Activated T-helper 1 cell treated with anti-CD3 and anti-CD28 coated beads, Interleukin-12 subunit alpha, Interleukin-12 subunit beta, Interleukin-2, Interleukin-4 antibody, amounts not matched to agents 30 ng/mL and 10 ng/mL and 1 ng/mL, durations not matched to agents 14 hours and 24 hours and 36 hours (primary cell): ENCODE measurements at regions not wholly inside any gene's neighbourhood (a gene's known extent, or its start where the extent isn't known, plus 50 kb on each side); places are given as distances from the start of the nearest gene placed in this dataset.

Experiments used
- DNase-seq: peaks from one replicate; pipeline ENCODE4 v3.0.0; 2021; ENCODE audit warnings: low spot score
- H3K27ac Mint-ChIP-seq: one replicate; pipeline ENCODE4 v1.8.0; 2021; ENCODE audit warnings: mild to moderate bottlenecking, mixed read lengths
- H3K27me3 Mint-ChIP-seq: one replicate; pipeline ENCODE4 v1.8.0; 2022; ENCODE audit warnings: mild to moderate bottlenecking, moderate library complexity, mixed read lengths; ENCODE audit not compliant: insufficient read depth
- H3K36me3 Mint-ChIP-seq: one replicate; pipeline ENCODE4 v1.8.0; 2021; ENCODE audit warnings: low read depth, mixed read lengths
- H3K4me1 Mint-ChIP-seq: one replicate; pipeline ENCODE4 v1.8.0; 2021; ENCODE audit warnings: low read depth, mixed read lengths
- H3K4me3 Mint-ChIP-seq: one replicate; pipeline ENCODE4 v1.8.0; 2021; ENCODE audit warnings: mild to moderate bottlenecking, moderate library complexity, mixed read lengths
- H3K9me3 Mint-ChIP-seq: one replicate; pipeline ENCODE4 v1.8.0; 2021; ENCODE audit warnings: mixed read lengths
- intact Hi-C: fragments of 100-400 bp; cut with micrococcal nuclease; formaldehyde crosslinking; loops from one replicate; pipeline ENCODE4 v1.15.1; 2024

DNA sequence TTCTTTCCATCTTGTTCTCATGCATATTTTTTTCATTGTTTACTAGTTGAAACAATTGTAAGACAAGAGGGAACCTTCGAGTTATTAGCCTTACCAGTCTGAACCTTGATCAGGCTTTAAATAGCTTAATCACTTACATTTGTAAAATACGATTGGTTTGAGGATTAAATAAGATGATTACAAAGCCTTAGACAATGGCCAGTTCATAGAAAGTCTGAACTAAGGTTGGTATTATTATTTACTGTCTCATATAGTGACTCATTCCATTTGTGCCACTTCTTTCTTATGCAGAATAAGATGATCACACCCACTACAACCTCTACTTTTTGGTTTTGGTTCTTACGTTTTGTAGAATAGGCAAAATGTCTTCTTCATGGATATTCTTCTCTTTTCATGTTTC is 94.1 kb downstream of the RPE65 start:
- no peaks in the 10 kb centered on the region for H3K9me3 Mint-ChIP-seq
- no peaks in the 10 kb centered on the region for H3K4me1 Mint-ChIP-seq
- no peak overlapping the region for H3K4me3 Mint-ChIP-seq

DNA sequence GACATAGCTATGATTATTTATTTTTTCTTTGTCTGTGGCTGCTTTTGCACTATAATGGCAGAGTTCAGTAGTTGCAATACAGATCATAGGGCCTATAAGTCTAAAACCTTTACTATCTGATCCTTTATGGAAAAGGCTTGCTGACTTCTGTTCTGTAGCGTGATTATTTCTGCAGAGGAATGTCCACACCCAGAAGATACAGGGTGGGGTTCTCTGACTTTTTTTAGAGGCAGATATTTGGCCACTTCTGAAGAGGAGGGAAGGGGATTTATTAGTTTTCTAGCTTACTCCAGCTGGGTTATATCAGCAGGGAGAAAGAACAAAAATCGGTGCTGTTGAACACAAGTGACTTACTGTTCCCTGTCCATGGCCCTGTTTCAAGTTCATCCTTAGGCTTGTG is 97.6 kb downstream of the RPE65 start:
- Mint-ChIP-seq H3K36me3 (no peaks in the 10 kb centered on the region), H3K27me3 (peaks cover 4% of the 10 kb centered on the region), H3K27ac (no peak overlapping the region), H3K9me3 (no peaks in the 10 kb centered on the region), H3K4me1 (no peaks in the 10 kb centered on the region), H3K4me3 (no peak overlapping the region)
- intact Hi-C loops, result no loop called here
- DNase-seq, result no peak

More for the DNA sequence above, 94.1 kb downstream of the RPE65 start:
- DNase-seq, result no peak
- no peaks in the 10 kb centered on the region for H3K36me3 Mint-ChIP-seq
- no peak overlapping the region for H3K27ac Mint-ChIP-seq
- H3K27me3 Mint-ChIP-seq, result peaks cover 4% of the 10 kb centered on the region
- intact Hi-C loops, result no loop called here

DNA sequence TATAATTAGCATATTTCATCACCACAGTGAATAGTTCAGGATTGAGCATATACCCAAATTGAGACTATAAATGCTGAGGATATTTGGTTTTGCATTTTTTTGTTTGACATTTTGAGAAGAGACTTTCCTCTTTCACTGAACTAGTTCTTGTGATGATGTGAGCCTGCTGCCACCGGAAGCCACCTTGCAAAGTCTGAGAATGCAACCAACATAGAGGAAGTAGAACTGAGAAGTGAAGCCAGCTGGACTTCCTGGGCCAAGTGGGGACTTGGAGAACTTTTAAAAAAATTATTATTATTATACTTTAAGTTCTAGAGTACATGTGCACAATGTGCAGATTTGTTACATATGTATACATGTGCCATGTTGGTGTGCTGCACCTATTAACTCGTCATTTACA is 102.3 kb downstream of the RPE65 start:
- Mint-ChIP-seq H3K9me3 (no peaks in the 10 kb centered on the region), H3K27ac (no peak overlapping the region), H3K36me3 (no peaks in the 10 kb centered on the region), H3K27me3 (no peaks in the 10 kb centered on the region), H3K4me1 (no peaks in the 10 kb centered on the region), H3K4me3 (no peak overlapping the region)
- intact Hi-C loops, result loop anchor here (10.0 kb wide), 2 partner anchors 493 to 583 kb away; no protein-coding TSS in a partner anchor
- DNase-seq, result no peak

DNA sequence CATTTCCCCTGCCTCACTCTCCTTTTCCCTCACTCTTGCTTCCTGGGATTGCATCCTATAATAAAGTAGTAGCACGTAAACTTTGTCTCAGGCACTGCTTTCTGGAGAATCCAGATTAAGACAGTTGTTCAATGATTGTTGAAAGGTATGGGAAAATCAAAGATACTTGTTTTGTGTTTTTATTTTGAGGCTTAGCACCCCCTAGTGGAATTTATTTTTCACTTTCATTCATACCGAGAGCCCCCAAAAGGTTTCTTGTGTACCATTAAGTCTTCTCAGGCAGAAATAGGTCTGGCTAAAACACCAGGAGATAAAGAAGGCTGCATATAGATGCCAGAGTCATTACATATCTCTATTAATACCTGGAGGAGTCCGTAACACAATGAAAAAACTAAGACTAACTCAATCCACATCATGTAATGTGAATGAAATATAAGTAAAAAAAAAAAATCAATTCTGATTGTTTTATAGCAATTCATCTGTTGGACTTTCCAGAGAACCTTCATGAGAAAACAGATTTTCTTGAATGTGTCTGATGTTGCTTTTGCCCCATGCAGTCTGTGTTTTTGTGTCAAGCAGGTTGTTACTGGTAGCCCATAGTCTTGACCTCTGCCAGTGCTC is 103.5 kb downstream of the RPE65 start:
- no peak for DNase-seq
- Mint-ChIP-seq H3K4me1 (no peaks in the 10 kb centered on the region), H3K27ac (no peak overlapping the region), H3K4me3 (no peak overlapping the region), H3K27me3 (no peaks in the 10 kb centered on the region), H3K9me3 (no peaks in the 10 kb centered on the region), H3K36me3 (no peaks in the 10 kb centered on the region)
- intact Hi-C loops, result loop anchor here (1.0 to 10.0 kb wide), 4 partner anchors 226 to 581 kb away; no protein-coding TSS in a partner anchor

DNA sequence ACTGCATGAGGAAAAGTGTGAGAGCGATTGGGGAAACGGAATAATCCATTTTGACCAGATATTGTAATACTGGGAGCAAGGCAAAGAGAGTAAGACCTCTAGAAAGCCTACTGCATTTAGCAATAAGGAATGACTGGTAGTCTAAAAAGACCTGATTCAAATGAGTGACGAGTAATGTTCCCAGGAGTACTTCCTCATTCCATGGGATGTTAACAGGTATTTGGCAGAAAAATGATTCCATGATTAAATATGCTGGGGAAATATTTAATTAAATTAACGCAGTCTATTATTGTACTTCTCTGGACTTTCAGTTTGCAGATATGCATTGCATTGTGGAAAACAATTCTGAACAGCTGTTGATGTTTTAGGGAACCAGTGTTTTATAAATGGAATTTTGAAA is 105.5 kb downstream of the RPE65 start:
- DNase-seq, result no peak
- Mint-ChIP-seq H3K27me3 (no peaks in the 10 kb centered on the region), H3K9me3 (no peaks in the 10 kb centered on the region), H3K4me3 (no peak overlapping the region), H3K4me1 (no peaks in the 10 kb centered on the region), H3K27ac (no peak overlapping the region), H3K36me3 (no peaks in the 10 kb centered on the region)
- intact Hi-C loops, result loop anchor here (10.0 kb wide), 2 partner anchors 489 to 579 kb away; no protein-coding TSS in a partner anchor

DNA sequence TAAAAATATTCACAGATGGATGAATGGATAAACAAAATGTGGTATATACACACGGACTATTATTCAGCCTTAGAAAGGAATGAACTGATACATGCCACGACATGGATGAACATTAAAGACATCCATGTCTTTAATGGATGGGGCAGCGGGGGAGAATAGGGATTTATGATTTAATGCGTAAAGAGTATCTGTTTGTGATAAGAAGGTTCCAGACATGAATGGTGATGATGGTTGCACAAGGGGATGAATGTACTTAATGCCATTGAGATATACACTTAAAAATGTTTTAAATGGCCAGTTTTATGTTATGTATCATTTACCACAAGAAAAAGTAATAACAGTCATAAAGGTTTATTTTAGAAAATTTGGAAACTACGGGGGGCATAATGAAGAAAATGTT is 108.6 kb upstream of the WLS start:
- no peaks in the 10 kb centered on the region for H3K4me1 Mint-ChIP-seq
- no peak overlapping the region for H3K4me3 Mint-ChIP-seq
- peaks cover 4% of the 10 kb centered on the region for H3K27me3 Mint-ChIP-seq
- H3K9me3 Mint-ChIP-seq, result no peaks in the 10 kb centered on the region
- DNase-seq, result no peak
- H3K36me3 Mint-ChIP-seq, result no peaks in the 10 kb centered on the region
- intact Hi-C loops, result loop anchor here (10.0 kb wide), 2 partner anchors 486 to 576 kb away; no protein-coding TSS in a partner anchor
- no peak overlapping the region for H3K27ac Mint-ChIP-seq

DNA sequence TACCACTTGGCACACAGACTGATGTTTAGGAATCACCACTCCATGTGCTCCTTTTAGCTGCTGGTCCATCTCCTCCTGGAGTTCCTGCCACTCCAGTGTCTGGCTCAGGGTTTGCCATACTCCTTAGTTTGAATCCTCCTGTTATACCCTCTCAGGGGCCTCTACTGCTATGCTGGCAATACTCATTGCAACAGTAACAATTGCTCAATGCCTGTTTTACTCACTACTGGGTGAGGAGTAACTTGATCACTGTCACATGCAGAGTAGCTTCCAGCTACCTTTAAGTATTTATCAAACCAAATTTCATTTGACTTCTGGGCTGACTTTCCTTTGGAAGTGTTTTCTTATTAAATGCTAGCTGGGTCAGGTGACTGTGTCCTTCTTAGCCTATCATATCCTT is 107.2 kb upstream of the WLS start:
- Mint-ChIP-seq H3K4me1 (no peaks in the 10 kb centered on the region), H3K27me3 (peaks cover 4% of the 10 kb centered on the region), H3K27ac (no peak overlapping the region), H3K9me3 (no peaks in the 10 kb centered on the region), H3K36me3 (no peaks in the 10 kb centered on the region), H3K4me3 (no peak overlapping the region)
- DNase-seq, result no peak
- intact Hi-C loops, result no loop called here

DNA sequence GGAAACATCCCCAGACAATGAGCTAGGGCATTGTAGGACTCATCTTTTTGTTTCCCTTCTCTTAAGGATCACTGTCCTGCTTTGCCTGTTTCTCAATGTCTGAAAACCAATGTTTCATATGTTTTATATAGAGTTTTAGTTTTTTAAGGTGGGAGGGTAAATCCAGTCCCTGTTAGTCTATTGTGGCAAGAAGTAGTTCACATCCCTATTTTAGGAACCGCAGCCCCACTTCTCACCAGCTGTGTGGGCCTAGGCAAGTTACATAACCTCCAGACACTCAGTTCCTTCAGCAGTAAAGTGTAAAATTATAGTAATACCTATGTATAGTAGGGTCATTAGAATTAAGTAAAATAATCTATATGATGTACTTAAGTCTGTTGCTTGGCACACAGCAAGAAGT is 105.8 kb upstream of the WLS start:
- Mint-ChIP-seq H3K4me3 (no peak overlapping the region), H3K27me3 (peaks cover 4% of the 10 kb centered on the region), H3K4me1 (no peaks in the 10 kb centered on the region), H3K27ac (no peak overlapping the region), H3K9me3 (no peaks in the 10 kb centered on the region), H3K36me3 (no peaks in the 10 kb centered on the region)
- no peak for DNase-seq
- intact Hi-C loops, result no loop called here

DNA sequence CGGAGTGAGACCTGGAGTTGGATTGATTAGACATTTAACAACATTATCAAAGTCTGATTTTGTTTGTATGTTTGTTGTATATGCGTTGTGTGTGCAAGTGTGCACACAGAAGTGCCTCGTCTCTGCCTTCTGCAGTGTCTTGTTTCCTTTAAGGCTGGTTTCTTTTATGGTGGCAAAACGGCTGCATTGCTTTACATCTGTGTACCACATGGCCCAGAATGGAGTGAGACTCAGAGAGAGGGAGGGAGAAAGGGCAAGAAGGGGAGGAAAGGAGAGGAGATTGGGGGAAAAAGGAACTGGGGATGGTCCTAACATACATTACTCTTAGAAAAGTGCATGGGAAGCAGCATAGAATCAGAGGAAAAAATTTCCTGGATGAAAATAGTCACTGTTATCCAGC is 99.7 kb upstream of the WLS start:
- Mint-ChIP-seq H3K9me3 (no peaks in the 10 kb centered on the region), H3K36me3 (no peaks in the 10 kb centered on the region), H3K4me1 (no peaks in the 10 kb centered on the region), H3K4me3 (no peak overlapping the region), H3K27me3 (peaks cover 2% of the 10 kb centered on the region), H3K27ac (no peak overlapping the region)
- DNase-seq, result no peak
- intact Hi-C loops, result no loop called here

DNA sequence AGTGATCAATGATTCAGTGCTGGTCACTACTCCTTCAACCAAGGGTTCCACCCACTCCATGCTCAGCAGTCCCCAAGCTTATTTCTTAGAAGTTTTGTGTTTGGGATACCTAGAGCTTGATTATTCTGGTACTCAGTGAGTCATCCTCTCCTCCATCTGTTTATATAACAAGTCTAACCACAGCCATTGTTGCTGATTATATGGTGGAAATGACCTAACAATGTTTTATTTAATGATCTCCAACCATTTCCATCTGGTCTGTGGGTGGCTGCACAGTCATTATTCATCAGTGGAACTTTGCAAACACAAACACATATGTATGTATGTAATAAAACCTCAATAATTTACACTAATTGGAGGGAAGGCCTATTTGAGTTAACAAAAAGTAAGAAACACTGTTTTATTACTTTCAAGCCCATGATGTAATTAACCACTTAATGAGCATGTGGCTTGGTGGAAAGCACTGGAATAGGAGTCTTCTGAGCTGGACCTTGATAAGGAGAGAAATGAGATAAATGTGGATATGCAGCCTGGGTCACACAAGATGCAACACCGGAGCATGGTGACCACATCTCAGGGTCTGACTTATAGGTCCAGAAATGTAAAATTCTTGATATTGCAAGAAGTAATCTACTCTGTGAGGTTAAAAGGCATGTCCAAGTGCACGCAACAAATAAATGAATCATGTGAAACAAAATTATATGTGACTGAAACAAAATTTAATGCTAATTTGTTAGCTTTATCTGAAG is 99.0 kb upstream of the WLS start:
- H3K27ac Mint-ChIP-seq, result no peak overlapping the region
- no peaks in the 10 kb centered on the region for H3K4me1 Mint-ChIP-seq
- no peaks in the 10 kb centered on the region for H3K36me3 Mint-ChIP-seq
- H3K9me3 Mint-ChIP-seq, result no peaks in the 10 kb centered on the region
- no peak overlapping the region for H3K4me3 Mint-ChIP-seq
- H3K27me3 Mint-ChIP-seq, result peaks cover 2% of the 10 kb centered on the region
- intact Hi-C loops, result no loop called here
- DNase-seq, result no peak

DNA sequence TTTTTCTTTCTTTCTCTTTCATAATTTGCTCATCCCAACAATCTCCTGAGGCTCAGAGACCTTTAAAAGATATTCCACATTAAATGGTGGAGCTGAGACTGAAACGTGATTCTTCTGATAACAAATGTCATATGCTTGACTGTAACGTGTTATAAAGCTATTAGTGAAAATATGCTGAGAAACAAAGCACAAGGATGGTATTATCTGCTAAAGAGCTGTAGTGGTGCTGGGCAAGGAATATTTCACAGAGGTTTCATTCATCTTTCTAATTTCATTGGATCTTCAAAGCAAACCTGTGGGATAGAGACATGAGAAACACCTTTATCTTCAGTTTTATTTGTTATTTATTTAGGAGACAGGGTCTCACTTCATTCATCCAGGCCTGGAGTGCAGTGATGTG is 98.1 kb upstream of the WLS start:
- no peaks in the 10 kb centered on the region for H3K36me3 Mint-ChIP-seq
- no peak for DNase-seq
- H3K27me3 Mint-ChIP-seq, result peaks cover 2% of the 10 kb centered on the region
- H3K27ac Mint-ChIP-seq, result no peak overlapping the region
- H3K9me3 Mint-ChIP-seq, result no peaks in the 10 kb centered on the region
- H3K4me3 Mint-ChIP-seq, result no peak overlapping the region
- no peaks in the 10 kb centered on the region for H3K4me1 Mint-ChIP-seq
- intact Hi-C loops, result no loop called here

DNA sequence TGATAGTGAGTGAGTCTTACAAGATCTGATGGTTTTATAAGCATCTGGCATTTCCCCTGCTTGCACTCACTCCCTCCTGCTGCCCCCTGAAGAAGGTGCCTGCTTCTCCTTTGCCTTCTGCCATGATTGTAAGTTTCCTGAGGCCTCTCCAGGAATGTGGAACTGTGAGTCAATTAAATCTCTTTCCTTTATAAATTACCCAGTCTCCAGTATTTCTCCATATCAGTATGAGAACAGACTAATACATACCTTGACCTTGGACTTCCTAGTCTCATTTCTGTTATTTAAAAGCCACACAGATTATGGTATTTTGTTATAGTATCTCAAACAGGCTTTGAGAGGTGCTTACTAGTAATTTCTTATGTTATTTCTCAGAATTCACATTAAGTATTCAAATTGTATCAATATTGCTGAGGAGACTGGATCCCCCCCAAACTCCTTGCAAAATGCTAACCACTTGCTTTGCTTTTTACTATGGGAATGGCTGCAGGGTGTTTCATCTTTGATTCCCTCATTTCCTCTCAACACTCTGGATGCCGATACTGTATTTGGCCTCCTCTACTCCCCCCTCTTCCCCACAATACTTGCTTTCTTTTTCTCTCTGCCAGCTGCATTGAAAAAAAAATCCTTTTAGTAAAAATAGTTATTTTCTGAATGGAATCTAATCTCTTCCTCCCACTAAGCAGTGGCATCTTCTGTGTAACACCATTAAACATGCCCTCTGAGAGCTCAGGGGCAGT is 96.9 kb upstream of the WLS start:
- peaks cover 2% of the 10 kb centered on the region for H3K27me3 Mint-ChIP-seq
- H3K27ac Mint-ChIP-seq, result no peak overlapping the region
- no peak for DNase-seq
- no peaks in the 10 kb centered on the region for H3K4me1 Mint-ChIP-seq
- intact Hi-C loops, result no loop called here
- H3K4me3 Mint-ChIP-seq, result no peak overlapping the region
- H3K9me3 Mint-ChIP-seq, result no peaks in the 10 kb centered on the region
- no peaks in the 10 kb centered on the region for H3K36me3 Mint-ChIP-seq

DNA sequence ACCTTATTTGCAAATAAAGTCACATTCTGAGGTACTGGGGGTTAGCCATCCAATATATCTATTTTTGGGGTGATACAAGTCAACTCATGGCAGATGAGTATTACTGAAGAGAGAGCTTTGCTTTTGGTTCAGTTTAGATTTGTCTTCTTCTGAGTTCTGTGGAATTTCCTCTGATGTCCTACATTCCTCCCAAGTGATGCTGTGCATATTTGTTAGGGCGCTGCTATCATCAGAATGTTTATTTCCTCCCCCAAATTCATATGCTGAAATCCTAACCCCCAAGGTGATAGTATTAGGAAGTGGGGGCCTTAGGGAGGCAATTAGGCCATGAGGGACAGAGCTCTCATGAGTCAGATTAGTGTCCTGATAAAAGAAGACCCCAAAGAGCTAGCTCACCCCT is 96.2 kb upstream of the WLS start:
- DNase-seq, result no peak
- no peaks in the 10 kb centered on the region for H3K4me1 Mint-ChIP-seq
- H3K27me3 Mint-ChIP-seq, result peaks cover 2% of the 10 kb centered on the region
- no peaks in the 10 kb centered on the region for H3K36me3 Mint-ChIP-seq
- no peak overlapping the region for H3K4me3 Mint-ChIP-seq
- H3K27ac Mint-ChIP-seq, result no peak overlapping the region
- intact Hi-C loops, result no loop called here
- H3K9me3 Mint-ChIP-seq, result no peaks in the 10 kb centered on the region
